MM.1S (cell line): ENCODE measurements at regions not wholly inside any gene's neighbourhood (a gene's known extent, or its start where the extent isn't known, plus 50 kb on each side); places are given as distances from the start of the nearest gene placed in this dataset.

Experiments used
- EZH2 ChIP-seq: fragments of 300-600 bp; sonication (generic); optimal IDR thresholded peaks from 2 replicates; pipeline ENCODE3; 2017; ENCODE audit warnings: low read depth, mild to moderate bottlenecking, antibody characterized with exemption, low read length, mixed read lengths
- EZH2phosphoT487 ChIP-seq: fragments of 300-600 bp; sonication (generic); IDR thresholded peaks from 2 replicates; pipeline ENCODE4 v1.6.1; 2018; ENCODE audit warnings: antibody characterized with exemption, low read length
- TF ChIP-seq, protein P1 (sequence below): fragments of 300-600 bp; sonication (generic); IDR thresholded peaks from 2 replicates; pipeline ENCODE4 v1.5.1; 2016; ENCODE audit warnings: antibody characterized with exemption, low read length, mixed read lengths

DNA sequence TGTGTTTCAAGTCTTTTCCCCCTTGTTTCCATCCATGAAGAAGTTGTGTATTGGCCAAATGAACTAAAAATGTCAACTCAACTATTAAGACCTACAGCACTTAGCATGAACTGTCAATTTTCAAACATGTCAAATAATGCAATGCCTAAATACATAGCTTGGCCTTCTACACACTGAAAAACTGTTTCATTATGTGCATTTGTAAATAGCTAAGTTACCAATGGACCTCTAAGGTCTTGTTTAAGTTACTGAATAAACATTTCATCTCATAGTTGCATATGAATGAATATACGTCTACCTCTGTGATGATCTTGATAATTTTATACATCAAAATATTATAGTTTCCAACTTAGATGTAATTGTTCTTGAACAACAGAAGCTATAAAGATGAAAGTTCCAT is 744.5 kb downstream of the EFNB2 start:
- TF ChIP-seq, protein P1, sequence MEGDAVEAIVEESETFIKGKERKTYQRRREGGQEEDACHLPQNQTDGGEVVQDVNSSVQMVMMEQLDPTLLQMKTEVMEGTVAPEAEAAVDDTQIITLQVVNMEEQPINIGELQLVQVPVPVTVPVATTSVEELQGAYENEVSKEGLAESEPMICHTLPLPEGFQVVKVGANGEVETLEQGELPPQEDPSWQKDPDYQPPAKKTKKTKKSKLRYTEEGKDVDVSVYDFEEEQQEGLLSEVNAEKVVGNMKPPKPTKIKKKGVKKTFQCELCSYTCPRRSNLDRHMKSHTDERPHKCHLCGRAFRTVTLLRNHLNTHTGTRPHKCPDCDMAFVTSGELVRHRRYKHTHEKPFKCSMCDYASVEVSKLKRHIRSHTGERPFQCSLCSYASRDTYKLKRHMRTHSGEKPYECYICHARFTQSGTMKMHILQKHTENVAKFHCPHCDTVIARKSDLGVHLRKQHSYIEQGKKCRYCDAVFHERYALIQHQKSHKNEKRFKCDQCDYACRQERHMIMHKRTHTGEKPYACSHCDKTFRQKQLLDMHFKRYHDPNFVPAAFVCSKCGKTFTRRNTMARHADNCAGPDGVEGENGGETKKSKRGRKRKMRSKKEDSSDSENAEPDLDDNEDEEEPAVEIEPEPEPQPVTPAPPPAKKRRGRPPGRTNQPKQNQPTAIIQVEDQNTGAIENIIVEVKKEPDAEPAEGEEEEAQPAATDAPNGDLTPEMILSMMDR: no peak
- TF ChIP-seq EZH2 (no peak), EZH2phosphoT487 (no peak)
